ENCODE measurements at regions not wholly inside any gene's neighbourhood (a gene's known extent, or its start where the extent isn't known, plus 50 kb on each side); places are given as distances from the start of the nearest gene placed in this dataset.

- TF ChIP-seq ELF1 (IDR thresholded peaks at IDR 0.05; ENCODE audit: borderline replicate concordance, low read depth) (no peak), ZFX (IDR thresholded peaks at IDR 0.05) (no peak)
Measured at GRCh38 chr11:36848660-36849059, 250.6 kb upstream of the RAG2 start.
